Upper lobe of left lung (tissue), 4 donors: ENCODE measurements at regions not wholly inside any gene's neighbourhood (a gene's known extent, or its start where the extent isn't known, plus 50 kb on each side); places are given as distances from the start of the nearest gene placed in this dataset.

Source experiments
- CTCF ChIP-seq, 6 experiments: fragments of 450-650 bp in 4 of 6; fragments of 200-600 bp in 2 of 6; sonication (generic) in 2 of 6; IDR thresholded peaks; one replicate each; pipeline ENCODE4 v1.5.1; 2016 to 2019; ENCODE audit warnings: antibody characterized with exemption in 6 of 6
- POLR2AphosphoS5 ChIP-seq, 2 donors: sonication (generic); formaldehyde crosslinking; IDR thresholded peaks; one replicate each; pipeline ENCODE4 v1.5.1; 2017; ENCODE audit warnings: antibody characterized with exemption in 2 of 2

DNA sequence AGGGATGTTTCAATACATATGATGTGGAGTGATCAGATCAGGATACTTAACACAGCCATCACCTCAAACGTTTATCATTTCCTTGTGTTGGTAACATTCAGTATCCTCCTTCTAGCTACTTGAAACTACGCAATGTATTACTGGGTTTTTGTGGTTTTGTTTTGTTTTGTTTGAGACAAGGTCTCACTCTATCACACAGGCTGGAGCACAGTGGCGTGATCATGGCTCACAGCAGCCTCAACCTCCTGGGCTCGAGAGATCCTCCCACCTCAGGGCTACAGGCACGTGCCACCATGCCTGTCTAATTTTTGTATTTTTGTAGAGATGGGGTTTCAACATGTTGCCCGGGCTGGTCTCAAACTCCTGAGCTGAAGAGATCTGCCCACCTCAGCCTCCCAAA, 70.2 kb upstream of the BCL11B start:
- TF ChIP-seq CTCF (IDR thresholded peaks at IDR 0.05) = no peak
- no peak for TF ChIP-seq POLR2AphosphoS5 (IDR thresholded peaks at IDR 0.05)
